ENCODE measurements at regions not wholly inside any gene's neighbourhood (a gene's known extent, or its start where the extent isn't known, plus 50 kb on each side); places are given as distances from the start of the nearest gene placed in this dataset.

- no peak for TF ChIP-seq CTCF (IDR thresholded peaks at IDR 0.05; ENCODE audit: low read depth, low read length, poor library complexity, severe bottlenecking)
- TF ChIP-seq EZH2phosphoT487 (IDR thresholded peaks at IDR 0.05; ENCODE audit: borderline replicate concordance, low read length), result no peak
Measured at GRCh38 chr5:120007598-120007997, 378.2 kb downstream of the FAM170A start.

Data from DOHH2 (cell line).